GM13976 (cell line): ENCODE measurements at regions not wholly inside any gene's neighbourhood (a gene's known extent, or its start where the extent isn't known, plus 50 kb on each side); places are given as distances from the start of the nearest gene placed in this dataset.

Experiments used
- DNase-seq: peaks from one replicate; pipeline ENCODE4 v3.0.0; 2012; ENCODE audit warnings: low spot score
- in situ Hi-C: fragments of 300-500 bp; cut with MboI; formaldehyde crosslinking; loops from one replicate; pipeline ENCODE4 v1.12.0; 2022; ENCODE audit warnings: low sequenced_read_pairs, mixed read lengths, inconsistent platforms; ENCODE audit not compliant: unreplicated experiment
- TF ChIP-seq, protein P1 (sequence below): IDR thresholded peaks from 2 replicates; pipeline ENCODE4 v1.5.1; 2012; ENCODE audit warnings: borderline replicate concordance, mild to moderate bottlenecking; ENCODE audit not compliant: insufficient read depth; ENCODE audit errors: extremely low read depth, missing control alignments, control extremely low read depth

DNA sequence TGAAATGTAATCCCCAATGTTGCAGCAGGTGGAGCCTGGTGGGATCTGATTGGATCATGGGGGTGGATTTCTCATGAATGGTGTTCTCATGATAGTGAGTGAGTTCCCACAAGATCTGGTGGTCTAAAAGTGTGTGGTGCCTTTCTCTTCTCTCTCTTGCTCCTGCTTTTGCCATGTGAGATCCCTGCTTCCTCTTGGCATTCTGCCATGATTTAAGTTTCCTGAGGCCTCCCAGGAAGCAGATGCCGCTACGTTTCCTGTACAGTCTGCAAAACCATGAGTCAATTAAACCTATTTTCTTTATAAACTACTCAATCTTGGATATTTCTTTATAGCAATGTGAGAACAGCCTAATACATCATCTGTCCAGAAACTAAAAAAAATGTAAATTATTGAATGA lies 298.3 kb downstream of the MEX3B start:
- TF ChIP-seq, protein P1, sequence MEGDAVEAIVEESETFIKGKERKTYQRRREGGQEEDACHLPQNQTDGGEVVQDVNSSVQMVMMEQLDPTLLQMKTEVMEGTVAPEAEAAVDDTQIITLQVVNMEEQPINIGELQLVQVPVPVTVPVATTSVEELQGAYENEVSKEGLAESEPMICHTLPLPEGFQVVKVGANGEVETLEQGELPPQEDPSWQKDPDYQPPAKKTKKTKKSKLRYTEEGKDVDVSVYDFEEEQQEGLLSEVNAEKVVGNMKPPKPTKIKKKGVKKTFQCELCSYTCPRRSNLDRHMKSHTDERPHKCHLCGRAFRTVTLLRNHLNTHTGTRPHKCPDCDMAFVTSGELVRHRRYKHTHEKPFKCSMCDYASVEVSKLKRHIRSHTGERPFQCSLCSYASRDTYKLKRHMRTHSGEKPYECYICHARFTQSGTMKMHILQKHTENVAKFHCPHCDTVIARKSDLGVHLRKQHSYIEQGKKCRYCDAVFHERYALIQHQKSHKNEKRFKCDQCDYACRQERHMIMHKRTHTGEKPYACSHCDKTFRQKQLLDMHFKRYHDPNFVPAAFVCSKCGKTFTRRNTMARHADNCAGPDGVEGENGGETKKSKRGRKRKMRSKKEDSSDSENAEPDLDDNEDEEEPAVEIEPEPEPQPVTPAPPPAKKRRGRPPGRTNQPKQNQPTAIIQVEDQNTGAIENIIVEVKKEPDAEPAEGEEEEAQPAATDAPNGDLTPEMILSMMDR: no peak
- no peak for DNase-seq
- in situ Hi-C loops: no loop called here

DNA sequence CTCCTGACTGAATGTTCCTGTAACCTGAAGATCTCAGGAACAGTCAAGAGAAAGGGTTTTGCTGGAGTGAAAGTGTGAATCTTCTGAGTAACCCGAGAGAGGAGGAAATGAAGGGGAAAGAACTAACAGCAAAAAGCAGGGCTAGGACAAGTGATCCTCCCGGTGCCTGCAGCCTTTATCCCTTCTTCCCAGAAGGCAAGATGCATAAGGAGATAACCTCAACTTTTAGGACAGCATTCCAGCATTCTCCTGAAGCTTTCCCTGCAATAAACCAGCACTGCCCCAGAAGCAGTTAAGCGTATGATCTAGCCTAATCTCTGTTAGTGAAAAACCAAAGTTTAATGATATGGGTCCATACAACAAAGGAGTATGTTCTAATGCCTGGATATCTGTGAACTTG lies 298.8 kb downstream of the MEX3B start:
- in situ Hi-C loops: no loop called here
- no peak for DNase-seq
- TF ChIP-seq, protein P1: no peak

DNA sequence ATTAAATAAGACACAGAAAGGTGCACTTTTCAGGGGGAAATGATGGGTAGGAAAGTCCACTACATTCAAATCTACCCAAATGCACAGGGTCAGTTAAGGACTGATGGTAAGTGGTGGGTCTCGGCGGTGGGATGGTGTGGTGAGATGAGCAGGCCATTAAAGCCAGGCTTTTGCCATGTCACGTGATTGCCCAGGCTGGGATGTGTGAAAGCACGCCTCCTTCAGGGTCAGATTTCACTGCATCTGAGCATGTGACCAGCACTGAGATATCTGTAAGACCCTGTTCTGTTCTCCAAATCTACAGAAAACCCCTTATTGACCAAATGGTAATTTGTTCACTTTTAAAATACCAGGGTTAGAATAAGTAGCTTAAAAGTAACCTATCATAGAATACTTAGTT lies 301.5 kb downstream of the MEX3B start:
- in situ Hi-C loops: no loop called here

DNA sequence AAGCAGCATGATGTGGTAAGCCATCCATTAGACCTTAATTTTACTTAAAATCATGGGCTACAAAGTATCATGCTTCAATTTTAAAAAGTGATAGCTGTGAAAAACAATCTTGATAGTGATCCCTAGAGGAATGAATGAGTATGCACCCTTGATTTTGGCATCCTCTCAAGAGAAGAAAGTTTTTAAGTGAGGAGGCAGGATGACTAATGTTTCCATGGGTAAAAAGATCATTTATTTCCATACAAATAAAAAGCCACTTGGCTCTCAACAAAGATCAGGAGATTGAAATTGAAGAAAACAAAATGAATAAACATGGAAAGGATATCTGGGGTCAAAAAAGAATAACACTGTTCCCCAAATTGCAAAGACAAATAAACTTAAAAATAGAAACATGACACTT lies 305.4 kb downstream of the MEX3B start:
- TF ChIP-seq, protein P1: no peak
- no peak for DNase-seq
- in situ Hi-C loops: no loop called here

More for the DNA sequence above, 301.5 kb downstream of the MEX3B start:
- TF ChIP-seq, protein P1: no peak
- DNase-seq: no peak

DNA sequence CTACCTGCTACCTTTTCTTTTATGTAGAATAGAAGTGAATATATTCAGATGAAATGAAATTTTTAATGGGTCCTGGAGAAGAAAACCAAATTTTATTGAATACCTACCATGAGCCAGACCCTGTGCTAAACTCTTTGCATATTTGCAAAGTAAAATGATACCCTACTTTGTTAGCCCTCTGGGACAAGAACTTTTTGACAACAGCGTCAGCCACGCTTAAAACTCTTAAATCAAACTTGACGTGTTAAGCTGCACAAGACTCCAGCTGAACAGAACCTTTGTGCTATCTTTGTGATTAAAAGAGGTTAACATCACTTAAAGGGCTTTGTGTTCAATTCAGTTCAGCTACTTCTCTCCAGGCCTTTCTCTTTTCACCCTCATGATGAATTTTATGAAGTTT lies 316.5 kb downstream of the MEX3B start:
- in situ Hi-C loops: no loop called here
- DNase-seq: no peak
- TF ChIP-seq, protein P1: no peak

DNA sequence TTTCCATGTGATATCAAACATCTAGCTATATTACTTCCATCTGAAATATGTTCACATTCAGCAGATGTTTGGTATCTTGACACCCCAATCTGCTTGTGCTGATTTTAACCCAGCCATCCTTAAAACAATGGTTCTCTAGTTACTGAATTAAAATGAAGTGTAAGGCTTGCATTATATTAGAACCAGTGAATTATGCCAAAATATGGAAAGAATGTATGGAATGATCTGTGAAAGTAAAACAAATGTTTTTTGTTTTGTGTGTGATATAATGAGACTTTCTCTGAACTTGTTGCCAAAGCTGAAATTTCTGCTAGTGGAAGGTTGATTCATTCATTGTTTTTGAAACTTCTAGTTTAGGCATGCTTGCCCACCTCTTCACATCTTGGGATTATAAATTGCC lies 317.1 kb downstream of the MEX3B start:
- in situ Hi-C loops: no loop called here

More for the DNA sequence above, 317.1 kb downstream of the MEX3B start:
- DNase-seq: no peak
- TF ChIP-seq, protein P1: no peak
